B cell (primary cell): ENCODE measurements at regions not wholly inside any gene's neighbourhood (a gene's known extent, or its start where the extent isn't known, plus 50 kb on each side); places are given as distances from the start of the nearest gene placed in this dataset.

Source experiments
- EZH2 ChIP-seq: IDR thresholded peaks from 2 replicates; pipeline ENCODE4 v1.6.1; 2012; ENCODE audit warnings: borderline replicate concordance, low read depth, mild to moderate bottlenecking, moderate library complexity, low read length; ENCODE audit not compliant: insufficient read depth, poor library complexity, severe bottlenecking
- TF ChIP-seq, protein P1 (sequence below): fragments of 200-600 bp; IDR thresholded peaks from one replicate; pipeline ENCODE4 v1.8.0; 2022; ENCODE audit warnings: antibody characterized with exemption, mild to moderate bottlenecking

DNA sequence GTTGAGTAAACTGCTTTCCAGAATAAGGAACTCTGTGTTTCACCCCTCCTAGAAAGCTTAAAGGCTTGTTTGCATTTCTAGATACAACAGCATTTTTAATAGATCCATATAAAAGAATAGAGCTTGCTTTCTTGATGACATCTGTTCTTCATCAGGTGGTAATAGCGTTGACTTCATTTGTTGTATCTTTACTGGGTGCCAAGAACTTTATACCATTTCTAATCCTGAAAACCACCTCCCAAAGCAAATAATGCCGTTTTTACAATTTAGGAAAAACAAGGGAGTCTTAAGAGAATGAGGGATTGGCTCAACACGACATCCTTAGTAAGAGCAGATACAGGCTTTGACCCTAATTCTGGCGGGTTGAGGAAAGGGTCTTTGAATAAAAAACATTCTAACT lies 993.4 kb downstream of the TYW1 start:
- TF ChIP-seq, protein P1, sequence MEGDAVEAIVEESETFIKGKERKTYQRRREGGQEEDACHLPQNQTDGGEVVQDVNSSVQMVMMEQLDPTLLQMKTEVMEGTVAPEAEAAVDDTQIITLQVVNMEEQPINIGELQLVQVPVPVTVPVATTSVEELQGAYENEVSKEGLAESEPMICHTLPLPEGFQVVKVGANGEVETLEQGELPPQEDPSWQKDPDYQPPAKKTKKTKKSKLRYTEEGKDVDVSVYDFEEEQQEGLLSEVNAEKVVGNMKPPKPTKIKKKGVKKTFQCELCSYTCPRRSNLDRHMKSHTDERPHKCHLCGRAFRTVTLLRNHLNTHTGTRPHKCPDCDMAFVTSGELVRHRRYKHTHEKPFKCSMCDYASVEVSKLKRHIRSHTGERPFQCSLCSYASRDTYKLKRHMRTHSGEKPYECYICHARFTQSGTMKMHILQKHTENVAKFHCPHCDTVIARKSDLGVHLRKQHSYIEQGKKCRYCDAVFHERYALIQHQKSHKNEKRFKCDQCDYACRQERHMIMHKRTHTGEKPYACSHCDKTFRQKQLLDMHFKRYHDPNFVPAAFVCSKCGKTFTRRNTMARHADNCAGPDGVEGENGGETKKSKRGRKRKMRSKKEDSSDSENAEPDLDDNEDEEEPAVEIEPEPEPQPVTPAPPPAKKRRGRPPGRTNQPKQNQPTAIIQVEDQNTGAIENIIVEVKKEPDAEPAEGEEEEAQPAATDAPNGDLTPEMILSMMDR: no peak
- no peak for TF ChIP-seq EZH2
